ENCODE measurements at regions not wholly inside any gene's neighbourhood (a gene's known extent, or its start where the extent isn't known, plus 50 kb on each side); places are given as distances from the start of the nearest gene placed in this dataset.

- DNase-seq (ENCODE audit: low read depth): no peak
- TF ChIP-seq CTCF (IDR thresholded peaks at IDR 0.05; ENCODE audit: insufficient read depth, low read depth, low read length): no peak
These were observed 181.2 kb downstream of the EMP1 start for GRCh38 chr12:13377698-13378097.

GRCh38 chr12:13376610-13377373 lies 180.3 kb downstream of the EMP1 start:
- DNase-seq (ENCODE audit: low read depth): no peak
- H3K4me3 ChIP-seq (ENCODE audit: low read depth, low read length): no peak overlapping the region
- no peak for TF ChIP-seq CTCF (IDR thresholded peaks at IDR 0.05; ENCODE audit: insufficient read depth, low read depth, low read length)

More at GRCh38 chr12:13377698-13378097, 181.2 kb downstream of the EMP1 start:
- no peak overlapping the region for H3K4me3 ChIP-seq (ENCODE audit: low read depth, low read length)

GRCh38 chr12:13375583-13376345 lies 179.2 kb downstream of the EMP1 start:
- DNase-seq (ENCODE audit: low read depth): no peak
- H3K4me3 ChIP-seq (ENCODE audit: low read depth, low read length): no peak overlapping the region
- TF ChIP-seq CTCF (IDR thresholded peaks at IDR 0.05; ENCODE audit: insufficient read depth, low read depth, low read length): no peak

- TF ChIP-seq CTCF (IDR thresholded peaks at IDR 0.05; ENCODE audit: insufficient read depth, low read depth, low read length): no peak
- DNase-seq (ENCODE audit: low read depth): no peak
These were observed 178.3 kb downstream of the EMP1 start for GRCh38 chr12:13374793-13375192.

GRCh38 chr12:13373803-13374202 lies 177.3 kb downstream of the EMP1 start:
- no peak for DNase-seq (ENCODE audit: low read depth)
- no peak for TF ChIP-seq CTCF (IDR thresholded peaks at IDR 0.05; ENCODE audit: insufficient read depth, low read depth, low read length)
- H3K4me3 ChIP-seq (ENCODE audit: low read depth, low read length): no peak overlapping the region

More at GRCh38 chr12:13374793-13375192, 178.3 kb downstream of the EMP1 start:
- no peak overlapping the region for H3K4me3 ChIP-seq (ENCODE audit: low read depth, low read length)

- no peak for DNase-seq (ENCODE audit: low read depth)
- no peak overlapping the region for H3K4me3 ChIP-seq (ENCODE audit: low read depth, low read length)
- TF ChIP-seq CTCF (IDR thresholded peaks at IDR 0.05; ENCODE audit: insufficient read depth, low read depth, low read length): no peak
These were observed 176.6 kb downstream of the EMP1 start for GRCh38 chr12:13373131-13373530.
